Liver (tissue), 7 donors: ENCODE measurements at regions not wholly inside any gene's neighbourhood (a gene's known extent, or its start where the extent isn't known, plus 50 kb on each side); places are given as distances from the start of the nearest gene placed in this dataset.

Experiments
- DNase-seq: peaks from one replicate; pipeline ENCODE4 v3.0.0-alpha.2; 2017; ENCODE audit warnings: low spot score
- H3K27ac ChIP-seq, 2 donors: one replicate each; pipeline ENCODE4 v1.7.0; 2013; ENCODE audit warnings: inconsistent platforms in 2 of 2, low read length in 2 of 2, control low read depth in 1 of 2, low read depth in 1 of 2, mild to moderate bottlenecking in 1 of 2
- H3K27me3 ChIP-seq, 4 donors: one replicate each; pipeline versions ENCODE4 v1.6.1 to v1.7.0; 2013; ENCODE audit warnings: low read length in 3 of 4, inconsistent platforms in 1 of 4, mild to moderate bottlenecking in 1 of 4, moderate library complexity in 1 of 4; ENCODE audit not compliant: control insufficient read depth in 4 of 4, insufficient read depth in 4 of 4
- H3K36me3 ChIP-seq, 4 donors: one replicate each; pipeline versions ENCODE4 v1.6.1 to v1.7.0; 2013; ENCODE audit warnings: low read length in 3 of 4, mild to moderate bottlenecking in 3 of 4, low read depth in 1 of 4, moderate library complexity in 1 of 4; ENCODE audit not compliant: control insufficient read depth in 4 of 4, insufficient read depth in 3 of 4
- H3K4me1 ChIP-seq, 4 donors: one replicate each; pipeline versions ENCODE4 v1.6.1 to v1.7.0; 2013; ENCODE audit warnings: low read length in 3 of 4, mild to moderate bottlenecking in 3 of 4, moderate library complexity in 1 of 4; ENCODE audit not compliant: control insufficient read depth in 4 of 4, insufficient read depth in 4 of 4
- H3K4me3 ChIP-seq, 3 donors: one replicate each; pipeline versions ENCODE4 v1.6.1 to v1.7.0; 2013; ENCODE audit warnings: low read length in 3 of 3, control low read depth in 1 of 3, low read depth in 1 of 3, mild to moderate bottlenecking in 1 of 3
- H3K9ac ChIP-seq, 2 donors: one replicate each; pipeline ENCODE4 v1.7.0; 2013; ENCODE audit warnings: low read length in 2 of 2, mild to moderate bottlenecking in 2 of 2, moderate library complexity in 2 of 2, control low read depth in 1 of 2, low read depth in 1 of 2
- H3K9me3 ChIP-seq, 4 donors: one replicate each; pipeline versions ENCODE4 v1.6.1 to v1.7.0; 2013; ENCODE audit warnings: low read length in 3 of 4; ENCODE audit not compliant: control insufficient read depth in 4 of 4
- FOXA1 ChIP-seq: IDR thresholded peaks from 2 replicates; pipeline ENCODE4 v1.6.1; 2016; ENCODE audit warnings: antibody characterized with exemption
- FOXA2 ChIP-seq: IDR thresholded peaks from 2 replicates; pipeline ENCODE4 v1.6.1; 2016; ENCODE audit warnings: antibody characterized with exemption
- GABPA ChIP-seq, 2 donors: IDR thresholded peaks in 1 of 2; conservative IDR thresholded peaks in 1 of 2; 2 replicates each; pipeline ENCODE4 v1.6.1; 2016; ENCODE audit warnings: antibody characterized with exemption in 2 of 2, mild to moderate bottlenecking in 1 of 2, moderate library complexity in 1 of 2
- HNF4G ChIP-seq: IDR thresholded peaks from 2 replicates; pipeline ENCODE4 v1.6.1; 2016; ENCODE audit warnings: antibody characterized with exemption
- NR2F2 ChIP-seq: IDR thresholded peaks from 2 replicates; pipeline ENCODE4 v1.6.1; 2016; ENCODE audit warnings: antibody characterized with exemption
- RAD21 ChIP-seq, 2 donors: IDR thresholded peaks; 2 replicates each; pipeline ENCODE4 v1.6.1; 2016; ENCODE audit warnings: antibody characterized with exemption in 2 of 2, mild to moderate bottlenecking in 2 of 2
- RXRA ChIP-seq, 2 donors: IDR thresholded peaks; 2 replicates each; pipeline ENCODE4 v1.6.1; 2017 to 2018; ENCODE audit warnings: antibody characterized with exemption in 2 of 2, mild to moderate bottlenecking in 1 of 2
- SP1 ChIP-seq: IDR thresholded peaks from 2 replicates; pipeline ENCODE4 v1.6.1; 2018; ENCODE audit warnings: antibody characterized with exemption, mild to moderate bottlenecking
- TAF1 ChIP-seq: conservative IDR thresholded peaks from 2 replicates; pipeline ENCODE4 v1.6.1; 2016; ENCODE audit warnings: antibody characterized with exemption, mild to moderate bottlenecking
- YY1 ChIP-seq: IDR thresholded peaks from 2 replicates; pipeline ENCODE4 v1.6.1; 2016; ENCODE audit warnings: antibody characterized with exemption, mild to moderate bottlenecking
- ZBTB33 ChIP-seq: IDR thresholded peaks from 2 replicates; pipeline ENCODE4 v1.6.1; 2016; ENCODE audit warnings: antibody characterized with exemption
- WGBS: extraction: QIAGEN DNeasy Blood & Tissue Kit; methylation state at CpG from one replicate; pipeline ENCODE4 v1.1.7; 2013; 5-methylcytosine and 5-hydroxymethylcytosine counted together
- TF ChIP-seq, protein P1 (sequence below): IDR thresholded peaks from 2 replicates; pipeline ENCODE4 v1.6.1; 2016; ENCODE audit warnings: antibody characterized with exemption, mild to moderate bottlenecking
- TF ChIP-seq, protein P2 (sequence below): IDR thresholded peaks from 2 replicates; pipeline ENCODE4 v1.6.1; 2016; ENCODE audit warnings: antibody characterized with exemption
- TF ChIP-seq, protein P3 (sequence below): IDR thresholded peaks from 2 replicates; pipeline ENCODE4 v1.6.1; 2016; ENCODE audit warnings: antibody characterized with exemption
- donor health status: healthy.
- donor health status: healthy.
- donor health status: healthy.
- donor health status: healthy.

DNA sequence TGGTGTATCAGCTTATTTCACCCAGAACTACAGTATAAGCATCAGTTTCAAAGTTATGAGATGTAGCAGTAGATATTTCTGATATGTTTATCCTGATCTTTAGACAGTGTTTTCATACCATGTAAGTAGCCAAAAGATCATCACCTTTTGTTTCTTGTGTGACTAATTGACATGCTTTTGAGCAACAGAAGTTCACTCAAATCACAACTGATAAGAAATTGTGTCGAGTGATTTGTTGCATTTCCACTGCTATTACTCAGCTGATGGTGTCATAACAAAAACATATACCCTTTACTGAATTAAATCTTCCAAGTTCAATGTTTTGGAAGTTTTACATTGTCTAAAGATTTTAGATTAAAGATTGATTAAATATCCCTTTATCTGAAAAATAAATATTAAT, 324.5 kb downstream of the TUSC1 start:
- TF ChIP-seq, protein P1, sequence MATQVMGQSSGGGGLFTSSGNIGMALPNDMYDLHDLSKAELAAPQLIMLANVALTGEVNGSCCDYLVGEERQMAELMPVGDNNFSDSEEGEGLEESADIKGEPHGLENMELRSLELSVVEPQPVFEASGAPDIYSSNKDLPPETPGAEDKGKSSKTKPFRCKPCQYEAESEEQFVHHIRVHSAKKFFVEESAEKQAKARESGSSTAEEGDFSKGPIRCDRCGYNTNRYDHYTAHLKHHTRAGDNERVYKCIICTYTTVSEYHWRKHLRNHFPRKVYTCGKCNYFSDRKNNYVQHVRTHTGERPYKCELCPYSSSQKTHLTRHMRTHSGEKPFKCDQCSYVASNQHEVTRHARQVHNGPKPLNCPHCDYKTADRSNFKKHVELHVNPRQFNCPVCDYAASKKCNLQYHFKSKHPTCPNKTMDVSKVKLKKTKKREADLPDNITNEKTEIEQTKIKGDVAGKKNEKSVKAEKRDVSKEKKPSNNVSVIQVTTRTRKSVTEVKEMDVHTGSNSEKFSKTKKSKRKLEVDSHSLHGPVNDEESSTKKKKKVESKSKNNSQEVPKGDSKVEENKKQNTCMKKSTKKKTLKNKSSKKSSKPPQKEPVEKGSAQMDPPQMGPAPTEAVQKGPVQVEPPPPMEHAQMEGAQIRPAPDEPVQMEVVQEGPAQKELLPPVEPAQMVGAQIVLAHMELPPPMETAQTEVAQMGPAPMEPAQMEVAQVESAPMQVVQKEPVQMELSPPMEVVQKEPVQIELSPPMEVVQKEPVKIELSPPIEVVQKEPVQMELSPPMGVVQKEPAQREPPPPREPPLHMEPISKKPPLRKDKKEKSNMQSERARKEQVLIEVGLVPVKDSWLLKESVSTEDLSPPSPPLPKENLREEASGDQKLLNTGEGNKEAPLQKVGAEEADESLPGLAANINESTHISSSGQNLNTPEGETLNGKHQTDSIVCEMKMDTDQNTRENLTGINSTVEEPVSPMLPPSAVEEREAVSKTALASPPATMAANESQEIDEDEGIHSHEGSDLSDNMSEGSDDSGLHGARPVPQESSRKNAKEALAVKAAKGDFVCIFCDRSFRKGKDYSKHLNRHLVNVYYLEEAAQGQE, result no peak
- TF ChIP-seq, protein P2, sequence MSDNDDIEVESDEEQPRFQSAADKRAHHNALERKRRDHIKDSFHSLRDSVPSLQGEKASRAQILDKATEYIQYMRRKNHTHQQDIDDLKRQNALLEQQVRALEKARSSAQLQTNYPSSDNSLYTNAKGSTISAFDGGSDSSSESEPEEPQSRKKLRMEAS, result no peak
- TF ChIP-seq GABPA (IDR thresholded peaks at IDR 0.05 in 1 of 2, conservative IDR thresholded peaks at IDR 0.05 in 1 of 2), result no peak
- no peak for TF ChIP-seq NR2F2
- no peak for TF ChIP-seq FOXA1
- no peak for TF ChIP-seq TAF1
- TF ChIP-seq SP1, result no peak
- TF ChIP-seq RXRA (IDR thresholded peaks at IDR 0.05), result no peak
- TF ChIP-seq ZBTB33, result no peak
- TF ChIP-seq YY1, result no peak
- TF ChIP-seq FOXA2, result no peak
- WGBS, result 52% methylated on average over 1 of the region's 1 CpG
- DNase-seq, result no peak
- H3K27ac ChIP-seq, result no peak overlapping the region
- H3K27me3 ChIP-seq, result no peaks in the 10 kb centered on the region
- H3K4me3 ChIP-seq, result no peak overlapping the region
- no peak overlapping the region for H3K9ac ChIP-seq
- H3K36me3 ChIP-seq, result no peaks in the 10 kb centered on the region
- peaks cover 0 to 7% (median 0%) of the 10 kb centered on the region in 4 donors for H3K9me3 ChIP-seq
- no peaks in the 10 kb centered on the region for H3K4me1 ChIP-seq

- 83% methylated on average over 2 of the region's 2 CpGs for WGBS
- Histone ChIP-seq H3K4me3 (no peak overlapping the region), H3K27me3 (peaks cover 0 to 2% (median 0%) of the 10 kb centered on the region in 4 donors), H3K9ac (no peak overlapping the region), H3K4me1 (no peaks in the 10 kb centered on the region), H3K27ac (no peak overlapping the region), H3K36me3 (no peaks in the 10 kb centered on the region), H3K9me3 (no peaks in the 10 kb centered on the region)
- TF ChIP-seq, protein P3, sequence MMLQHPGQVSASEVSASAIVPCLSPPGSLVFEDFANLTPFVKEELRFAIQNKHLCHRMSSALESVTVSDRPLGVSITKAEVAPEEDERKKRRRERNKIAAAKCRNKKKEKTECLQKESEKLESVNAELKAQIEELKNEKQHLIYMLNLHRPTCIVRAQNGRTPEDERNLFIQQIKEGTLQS, result no peak
- TF ChIP-seq RAD21 (IDR thresholded peaks at IDR 0.05) (peak; percentile 25 to 42), FOXA1 (no peak), YY1 (no peak), HNF4G (no peak), SP1 (no peak)
- TF ChIP-seq, protein P2, result no peak
- no peak for DNase-seq
These were observed 328.2 kb downstream of the TUSC1 start for GRCh38 chr9:25350011-25350410.
